Mucosa of descending colon (tissue), 3 donors: ENCODE measurements at regions not wholly inside any gene's neighbourhood (a gene's known extent, or its start where the extent isn't known, plus 50 kb on each side); places are given as distances from the start of the nearest gene placed in this dataset.

ENCODE experiments used
- ATAC-seq: fragments of 200-7000 bp; cut with Tn5 transposase; one replicate; pipeline ENCODE4 v1.9.1; 2020; ENCODE audit warnings: mild to moderate bottlenecking, moderate library complexity
- DNase-seq, 3 donors: peaks; one replicate each; pipeline ENCODE4 v3.0.0-alpha.2; 2020
- H3K36me3 ChIP-seq: fragments of 200-600 bp; one replicate; pipeline ENCODE4 v1.8.0; 2021; ENCODE audit warnings: low read depth, mild to moderate bottlenecking
- H3K4me1 ChIP-seq: fragments of 200-600 bp; one replicate; pipeline ENCODE4 v1.8.0; 2021; ENCODE audit warnings: low read depth, mild to moderate bottlenecking
- H3K4me3 ChIP-seq: fragments of 200-600 bp; one replicate; pipeline ENCODE4 v1.8.0; 2021; ENCODE audit warnings: mild to moderate bottlenecking
- H3K9me3 ChIP-seq: fragments of 200-600 bp; one replicate; pipeline ENCODE4 v1.8.0; 2021; ENCODE audit warnings: mild to moderate bottlenecking
- intact Hi-C, 2 donors: fragments of 100-400 bp; cut with DNase I in 1 of 2; cut with micrococcal nuclease in 1 of 2; formaldehyde crosslinking; loops; one replicate each; pipeline versions ENCODE4 v1.11.0 to v1.11.1; 2022; cut with DNase I, micrococcal nuclease
- TF ChIP-seq, protein P1 (sequence below): fragments of 200-600 bp; IDR thresholded peaks from one replicate; pipeline ENCODE4 v1.8.0; 2022; ENCODE audit warnings: antibody characterized with exemption, mild to moderate bottlenecking
- donor health status: DM: no; HTN: no; CAD: no; lungs with moderate emphysema.
- donor health status: DM: no; HTN: no; CAD: no.
- donor health status: DM: no; HTN: yes; CAD: no.

DNA sequence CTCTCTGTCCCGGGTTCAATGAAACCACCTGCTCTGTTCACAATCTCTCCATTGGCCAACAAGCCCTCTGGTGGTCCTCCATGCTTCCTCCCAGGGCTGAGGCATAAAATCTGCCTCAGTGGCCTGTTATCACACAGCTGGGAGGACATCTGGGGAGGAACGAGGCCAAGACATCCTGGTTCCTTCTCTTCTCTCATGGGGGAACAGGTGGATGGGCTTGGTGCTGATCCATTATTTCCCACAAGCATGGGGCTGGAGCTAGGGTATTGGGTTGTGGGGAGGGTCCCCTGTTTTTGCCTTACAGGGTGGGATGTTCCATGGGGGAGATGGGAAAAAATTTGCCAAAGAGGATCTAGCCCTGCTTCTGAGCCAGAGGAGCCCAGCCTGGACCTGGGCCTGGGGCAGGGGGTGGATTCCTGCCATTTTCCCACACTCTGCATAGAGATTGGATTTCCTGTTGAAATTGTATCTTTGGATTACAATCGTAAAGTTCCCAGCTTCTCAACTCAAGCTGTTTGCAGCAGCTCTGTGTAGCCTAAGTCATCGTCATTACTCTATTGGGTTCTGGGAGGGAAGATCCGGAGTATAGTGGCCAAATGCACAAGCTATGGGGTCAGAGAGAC, 124.7 kb downstream of the NAV1 start:
- Histone ChIP-seq H3K9me3 (no peaks in the 10 kb centered on the region), H3K4me3 (no peak overlapping the region), H3K36me3 (no peaks in the 10 kb centered on the region), H3K4me1 (no peaks in the 10 kb centered on the region)
- no peak for ATAC-seq
- TF ChIP-seq, protein P1, sequence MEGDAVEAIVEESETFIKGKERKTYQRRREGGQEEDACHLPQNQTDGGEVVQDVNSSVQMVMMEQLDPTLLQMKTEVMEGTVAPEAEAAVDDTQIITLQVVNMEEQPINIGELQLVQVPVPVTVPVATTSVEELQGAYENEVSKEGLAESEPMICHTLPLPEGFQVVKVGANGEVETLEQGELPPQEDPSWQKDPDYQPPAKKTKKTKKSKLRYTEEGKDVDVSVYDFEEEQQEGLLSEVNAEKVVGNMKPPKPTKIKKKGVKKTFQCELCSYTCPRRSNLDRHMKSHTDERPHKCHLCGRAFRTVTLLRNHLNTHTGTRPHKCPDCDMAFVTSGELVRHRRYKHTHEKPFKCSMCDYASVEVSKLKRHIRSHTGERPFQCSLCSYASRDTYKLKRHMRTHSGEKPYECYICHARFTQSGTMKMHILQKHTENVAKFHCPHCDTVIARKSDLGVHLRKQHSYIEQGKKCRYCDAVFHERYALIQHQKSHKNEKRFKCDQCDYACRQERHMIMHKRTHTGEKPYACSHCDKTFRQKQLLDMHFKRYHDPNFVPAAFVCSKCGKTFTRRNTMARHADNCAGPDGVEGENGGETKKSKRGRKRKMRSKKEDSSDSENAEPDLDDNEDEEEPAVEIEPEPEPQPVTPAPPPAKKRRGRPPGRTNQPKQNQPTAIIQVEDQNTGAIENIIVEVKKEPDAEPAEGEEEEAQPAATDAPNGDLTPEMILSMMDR, result no peak
- DNase-seq, result no peak
- intact Hi-C loops, result no loop called here

DNA sequence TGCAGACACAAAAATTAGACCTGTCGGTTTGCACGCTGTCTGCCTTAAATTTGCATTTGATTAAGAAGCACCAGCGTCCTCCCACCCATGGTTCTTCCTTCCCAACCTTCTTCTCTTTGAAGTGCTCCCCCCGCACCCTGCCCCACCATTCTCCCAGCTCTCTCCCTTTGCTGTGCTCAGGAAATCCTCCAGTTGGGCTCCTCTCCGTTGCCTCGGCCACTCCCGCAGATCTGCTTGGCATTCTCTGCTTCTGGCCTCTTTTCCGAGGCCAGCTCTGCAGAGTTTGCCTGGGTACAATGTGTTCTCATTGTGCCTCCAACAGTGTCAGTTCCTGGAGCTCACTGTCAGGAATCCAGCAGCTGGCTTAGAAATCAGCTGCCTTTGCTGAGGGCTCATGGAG, 126.1 kb downstream of the NAV1 start:
- Histone ChIP-seq H3K36me3 (no peaks in the 10 kb centered on the region), H3K4me1 (no peaks in the 10 kb centered on the region), H3K4me3 (no peak overlapping the region), H3K9me3 (no peaks in the 10 kb centered on the region)
- DNase-seq (no peak), ATAC-seq (no peak)
- intact Hi-C loops, result no loop called here
- TF ChIP-seq, protein P1, result no peak

DNA sequence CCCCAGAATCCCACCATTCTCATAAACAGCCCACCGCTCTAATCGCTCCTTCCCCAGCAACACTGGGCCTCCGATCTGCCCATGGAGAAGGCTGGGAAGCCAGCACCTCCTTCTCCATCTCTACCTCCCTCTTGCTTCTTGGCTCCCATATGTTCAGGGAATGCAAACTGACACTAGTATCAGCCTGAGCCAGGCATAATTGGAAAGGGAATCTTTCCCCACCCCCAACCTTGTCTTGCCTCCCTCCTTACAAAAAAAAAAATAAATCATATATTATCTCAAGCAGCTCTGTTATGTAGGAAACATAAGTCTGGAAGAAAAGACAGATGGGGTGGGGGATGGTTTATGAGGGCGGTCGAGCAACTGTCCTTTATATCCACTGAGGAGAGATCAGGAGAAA, 127.2 kb downstream of the NAV1 start:
- Histone ChIP-seq H3K9me3 (no peaks in the 10 kb centered on the region), H3K4me1 (no peaks in the 10 kb centered on the region), H3K36me3 (no peaks in the 10 kb centered on the region), H3K4me3 (no peak overlapping the region)
- intact Hi-C loops, result no loop called here
- TF ChIP-seq, protein P1, result no peak
- no peak for ATAC-seq
- no peak for DNase-seq

DNA sequence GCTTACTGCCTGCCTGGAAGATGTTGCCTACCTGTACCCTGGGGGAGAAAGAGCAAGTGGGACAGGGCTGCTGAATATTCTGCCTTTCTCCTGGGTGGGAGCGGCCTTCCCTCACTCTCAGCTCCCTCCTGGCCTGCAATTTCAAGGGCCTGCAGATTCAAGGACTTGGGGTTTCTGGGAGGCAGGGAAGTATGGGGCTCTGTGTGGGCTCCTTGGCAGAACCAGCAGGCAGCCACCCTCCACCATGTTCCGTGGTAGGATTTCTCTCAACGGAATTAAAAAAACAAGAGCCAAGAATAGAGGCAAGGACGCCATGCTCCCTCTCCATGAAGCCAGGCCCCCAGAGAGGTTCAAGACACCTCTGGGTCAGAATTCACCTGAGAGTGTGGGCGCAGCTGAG, 127.7 kb downstream of the NAV1 start:
- Histone ChIP-seq H3K4me1 (no peaks in the 10 kb centered on the region), H3K36me3 (no peaks in the 10 kb centered on the region), H3K4me3 (no peak overlapping the region), H3K9me3 (no peaks in the 10 kb centered on the region)
- intact Hi-C loops, result no loop called here
- TF ChIP-seq, protein P1, result no peak
- no peak for DNase-seq
- ATAC-seq, result no peak

DNA sequence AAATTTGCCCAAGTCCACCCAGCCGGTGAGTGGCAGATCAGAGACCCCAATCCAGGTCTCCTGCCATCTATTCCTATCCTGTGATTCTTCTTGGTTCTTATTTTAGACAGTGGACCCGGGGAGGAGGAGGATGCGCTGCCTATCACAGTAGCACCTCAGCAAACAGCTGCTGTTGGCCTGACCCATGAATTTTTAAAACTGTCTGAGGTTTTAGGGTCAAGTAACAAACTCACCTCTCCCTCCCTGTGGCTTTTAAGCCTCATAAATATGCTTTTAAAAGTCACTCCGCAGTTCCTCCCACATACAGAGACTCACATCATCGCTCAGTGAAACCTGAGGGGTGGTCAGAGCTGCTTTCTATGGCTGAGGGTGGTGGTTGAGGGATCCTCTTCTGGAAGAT, 128.6 kb downstream of the NAV1 start:
- H3K4me3 ChIP-seq, result no peak overlapping the region
- TF ChIP-seq, protein P1, result no peak
- H3K9me3 ChIP-seq, result no peaks in the 10 kb centered on the region
- no peak for DNase-seq
- H3K36me3 ChIP-seq, result no peaks in the 10 kb centered on the region
- no peaks in the 10 kb centered on the region for H3K4me1 ChIP-seq
- no peak for ATAC-seq
- intact Hi-C loops, result no loop called here

DNA sequence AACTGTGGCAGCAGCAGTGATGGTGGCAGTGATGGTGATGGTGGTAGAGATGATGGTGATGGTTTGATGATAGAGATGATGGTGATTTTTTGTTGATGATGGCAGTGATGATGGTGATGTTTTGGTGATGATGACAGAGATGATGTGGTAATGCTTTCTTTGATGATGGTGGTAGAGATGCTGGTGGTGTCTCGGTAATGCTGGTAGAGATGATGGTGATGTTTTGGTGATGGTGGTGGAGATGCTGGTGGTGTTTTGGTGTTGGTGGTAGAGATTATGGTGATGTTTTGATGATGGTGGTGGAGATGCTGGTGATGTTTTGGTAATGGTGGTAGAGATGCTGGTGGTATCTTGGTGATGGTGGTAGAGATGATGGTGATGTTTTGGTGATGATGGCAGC, 131.6 kb downstream of the NAV1 start:
- Histone ChIP-seq H3K4me3 (no peak overlapping the region), H3K36me3 (no peaks in the 10 kb centered on the region), H3K9me3 (no peaks in the 10 kb centered on the region), H3K4me1 (peaks cover 1% of the 10 kb centered on the region)
- ATAC-seq, result no peak
- intact Hi-C loops, result no loop called here
- TF ChIP-seq, protein P1, result no peak
- DNase-seq, result no peak
